ENCODE measurements at regions not wholly inside any gene's neighbourhood (a gene's known extent, or its start where the extent isn't known, plus 50 kb on each side); places are given as distances from the start of the nearest gene placed in this dataset.

GRCh38 chr13:73687929-73688328, 446.3 kb downstream of the KLF12 start:
- DNase-seq (ENCODE audit: extremely low read depth, low read depth), result no peak

GRCh38 chr13:73687087-73687486, 447.1 kb downstream of the KLF12 start:
- DNase-seq (ENCODE audit: extremely low read depth, low read depth), result no peak

GRCh38 chr13:73684750-73685149, 449.5 kb downstream of the KLF12 start:
- no peak for DNase-seq (ENCODE audit: extremely low read depth, low read depth)

GRCh38 chr13:73684286-73684685, 449.9 kb downstream of the KLF12 start:
- DNase-seq (ENCODE audit: extremely low read depth, low read depth), result no peak

- DNase-seq (ENCODE audit: extremely low read depth, low read depth), result no peak
Measured at GRCh38 chr13:73683746-73684145, 450.5 kb downstream of the KLF12 start.

- DNase-seq (ENCODE audit: extremely low read depth, low read depth), result no peak
Measured at GRCh38 chr13:73681779-73682178, 452.4 kb downstream of the KLF12 start.

GRCh38 chr13:73681015-73681414, 453.2 kb downstream of the KLF12 start:
- no peak for DNase-seq (ENCODE audit: extremely low read depth, low read depth)

- peak; percentile 69 for DNase-seq (ENCODE audit: extremely low read depth, low read depth)
Measured at GRCh38 chr13:73677048-73677601, 457.1 kb downstream of the KLF12 start.

GRCh38 chr13:73676550-73677047, 457.6 kb downstream of the KLF12 start:
- no peak for DNase-seq (ENCODE audit: extremely low read depth, low read depth)

GRCh38 chr13:73675821-73676220, 458.4 kb downstream of the KLF12 start:
- DNase-seq (ENCODE audit: extremely low read depth, low read depth), result no peak

GRCh38 chr13:73674570-73674969, 459.6 kb downstream of the KLF12 start:
- DNase-seq (ENCODE audit: extremely low read depth, low read depth), result no peak

GRCh38 chr13:73673931-73674330, 460.3 kb downstream of the KLF12 start:
- no peak for DNase-seq (ENCODE audit: extremely low read depth, low read depth)

- no peak for DNase-seq (ENCODE audit: extremely low read depth, low read depth)
Measured at GRCh38 chr13:73672492-73672891, 461.7 kb downstream of the KLF12 start.

- DNase-seq (ENCODE audit: extremely low read depth, low read depth), result no peak
Measured at GRCh38 chr13:73671732-73672131, 462.5 kb downstream of the KLF12 start.

GRCh38 chr13:73671011-73671410, 463.2 kb downstream of the KLF12 start:
- no peak for DNase-seq (ENCODE audit: extremely low read depth, low read depth)

GRCh38 chr13:73667756-73668155, 466.4 kb downstream of the KLF12 start:
- DNase-seq (ENCODE audit: extremely low read depth, low read depth), result no peak

GRCh38 chr13:73665261-73665660, 468.9 kb downstream of the KLF12 start:
- DNase-seq (ENCODE audit: extremely low read depth, low read depth), result no peak

- DNase-seq (ENCODE audit: extremely low read depth, low read depth), result no peak
Measured at GRCh38 chr13:73664851-73665250, 469.4 kb downstream of the KLF12 start.

- DNase-seq (ENCODE audit: extremely low read depth, low read depth), result no peak
Measured at GRCh38 chr13:73662833-73663232, 471.4 kb downstream of the KLF12 start.

- DNase-seq (ENCODE audit: extremely low read depth, low read depth), result no peak
Measured at GRCh38 chr13:73661687-73662425, 472.3 kb downstream of the KLF12 start.

GRCh38 chr13:73661066-73661465, 473.1 kb downstream of the KLF12 start:
- no peak for DNase-seq (ENCODE audit: extremely low read depth, low read depth)

GRCh38 chr13:73658639-73659038, 475.6 kb downstream of the KLF12 start:
- no peak for DNase-seq (ENCODE audit: extremely low read depth, low read depth)

All from NCI-H460 (cell line).